Right atrium auricular region (tissue), 2 donors: ENCODE measurements at regions not wholly inside any gene's neighbourhood (a gene's known extent, or its start where the extent isn't known, plus 50 kb on each side); places are given as distances from the start of the nearest gene placed in this dataset.

Experiments used
- DNase-seq: peaks from one replicate; pipeline ENCODE4 v3.0.0-alpha.2; 2019; ENCODE audit warnings: low spot score
- H3K27ac ChIP-seq, 2 donors: fragments of 200-600 bp; sonication (generic); 1 replicate in 1 of 2; 2 replicates in 1 of 2; pipeline ENCODE4 v1.5.1; 2016 to 2019
- H3K27me3 ChIP-seq, 2 donors: fragments of 200-600 bp; sonication (generic); one replicate each; pipeline versions ENCODE4 v1.5.1 to v1.6.0; 2017 to 2019
- H3K36me3 ChIP-seq: fragments of 200-600 bp; sonication (generic); one replicate; pipeline ENCODE4 v1.5.1; 2016
- H3K4me1 ChIP-seq, 2 donors: fragments of 200-600 bp; sonication (generic); one replicate each; pipeline versions ENCODE4 v1.5.1 to v1.6.0; 2017 to 2019
- H3K4me3 ChIP-seq, 2 donors: fragments of 200-600 bp; sonication (generic); 1 replicate in 1 of 2; 2 replicates in 1 of 2; pipeline ENCODE4 v1.5.1; 2017 to 2019; ENCODE audit warnings: mild to moderate bottlenecking in 1 of 2, moderate library complexity in 1 of 2
- H3K9me3 ChIP-seq, 2 donors: fragments of 200-600 bp; sonication (generic); one replicate each; pipeline ENCODE4 v1.5.1; 2019
- TF ChIP-seq, protein P1 (sequence below), 2 donors: fragments of 200-600 bp; sonication (generic); IDR thresholded peaks; one replicate each; pipeline ENCODE4 v1.5.1; 2019; ENCODE audit warnings: antibody characterized with exemption in 2 of 2

- H3K27me3 ChIP-seq, result no peaks in the 10 kb centered on the region
- H3K36me3 ChIP-seq, result no peaks in the 10 kb centered on the region
- no peak overlapping the region for H3K4me3 ChIP-seq
- DNase-seq, result no peak
- H3K4me1 ChIP-seq, result no peaks in the 10 kb centered on the region
- no peak overlapping the region for H3K27ac ChIP-seq
- TF ChIP-seq, protein P1, sequence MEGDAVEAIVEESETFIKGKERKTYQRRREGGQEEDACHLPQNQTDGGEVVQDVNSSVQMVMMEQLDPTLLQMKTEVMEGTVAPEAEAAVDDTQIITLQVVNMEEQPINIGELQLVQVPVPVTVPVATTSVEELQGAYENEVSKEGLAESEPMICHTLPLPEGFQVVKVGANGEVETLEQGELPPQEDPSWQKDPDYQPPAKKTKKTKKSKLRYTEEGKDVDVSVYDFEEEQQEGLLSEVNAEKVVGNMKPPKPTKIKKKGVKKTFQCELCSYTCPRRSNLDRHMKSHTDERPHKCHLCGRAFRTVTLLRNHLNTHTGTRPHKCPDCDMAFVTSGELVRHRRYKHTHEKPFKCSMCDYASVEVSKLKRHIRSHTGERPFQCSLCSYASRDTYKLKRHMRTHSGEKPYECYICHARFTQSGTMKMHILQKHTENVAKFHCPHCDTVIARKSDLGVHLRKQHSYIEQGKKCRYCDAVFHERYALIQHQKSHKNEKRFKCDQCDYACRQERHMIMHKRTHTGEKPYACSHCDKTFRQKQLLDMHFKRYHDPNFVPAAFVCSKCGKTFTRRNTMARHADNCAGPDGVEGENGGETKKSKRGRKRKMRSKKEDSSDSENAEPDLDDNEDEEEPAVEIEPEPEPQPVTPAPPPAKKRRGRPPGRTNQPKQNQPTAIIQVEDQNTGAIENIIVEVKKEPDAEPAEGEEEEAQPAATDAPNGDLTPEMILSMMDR (IDR thresholded peaks at IDR 0.05), result no peak
- no peaks in the 10 kb centered on the region for H3K9me3 ChIP-seq
These were observed 646.6 kb upstream of the HS3ST5 start for GRCh38 chr6:114989279-114989964.

DNA sequence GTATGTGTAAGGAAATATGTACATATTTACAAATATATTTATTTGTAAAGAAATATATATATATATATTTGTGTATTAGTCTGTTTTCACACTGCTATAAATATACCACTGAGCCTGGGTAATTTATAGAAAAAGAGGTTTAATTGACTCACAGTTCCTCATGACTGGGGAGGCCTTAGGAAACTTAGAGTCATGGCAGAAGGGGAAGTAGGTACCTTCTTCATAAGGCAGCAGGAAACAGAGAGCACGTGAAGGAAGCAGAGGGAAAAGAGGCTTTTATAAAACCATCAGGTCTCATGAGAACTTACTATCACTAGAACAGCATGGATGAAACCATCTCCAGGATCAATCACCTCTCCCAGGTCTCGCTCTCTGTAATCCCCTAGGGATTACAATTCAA, 644.5 kb upstream of the HS3ST5 start:
- Histone ChIP-seq H3K36me3 (no peaks in the 10 kb centered on the region), H3K9me3 (no peaks in the 10 kb centered on the region), H3K4me3 (no peak overlapping the region), H3K4me1 (no peaks in the 10 kb centered on the region), H3K27ac (no peak overlapping the region), H3K27me3 (no peaks in the 10 kb centered on the region)
- TF ChIP-seq, protein P1 (IDR thresholded peaks at IDR 0.05), result no peak
- DNase-seq, result no peak

GRCh38 chr6:114955363-114955762, 612.5 kb upstream of the HS3ST5 start:
- Histone ChIP-seq H3K27me3 (no peaks in the 10 kb centered on the region), H3K4me3 (no peak overlapping the region), H3K27ac (no peak overlapping the region), H3K4me1 (no peaks in the 10 kb centered on the region), H3K9me3 (no peaks in the 10 kb centered on the region), H3K36me3 (no peaks in the 10 kb centered on the region)
- TF ChIP-seq, protein P1 (IDR thresholded peaks at IDR 0.05), result no peak
- DNase-seq, result no peak

DNA sequence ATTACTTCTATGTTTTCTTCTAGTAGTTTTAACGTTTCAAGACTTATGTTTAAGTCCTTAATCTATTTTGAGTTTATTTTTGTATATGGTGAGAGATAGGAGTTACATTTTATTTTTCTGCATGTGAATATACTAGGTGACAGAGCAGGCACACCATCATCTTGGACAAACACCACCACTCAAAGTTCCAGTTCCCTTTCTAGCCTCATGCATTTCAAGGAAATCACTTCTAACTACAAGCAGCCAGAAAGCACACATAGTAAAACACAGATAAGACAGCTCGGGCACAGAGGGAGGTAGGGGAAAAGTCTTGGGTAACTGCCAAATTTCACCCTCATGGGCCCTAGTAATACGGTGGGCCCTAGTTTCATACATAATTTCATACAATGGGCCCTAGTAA, 609.4 kb upstream of the HS3ST5 start:
- H3K9me3 ChIP-seq, result no peaks in the 10 kb centered on the region
- DNase-seq, result no peak
- TF ChIP-seq, protein P1 (IDR thresholded peaks at IDR 0.05), result no peak
- no peaks in the 10 kb centered on the region for H3K4me1 ChIP-seq
- H3K27ac ChIP-seq, result no peak overlapping the region
- no peaks in the 10 kb centered on the region for H3K27me3 ChIP-seq
- H3K36me3 ChIP-seq, result no peaks in the 10 kb centered on the region
- no peak overlapping the region for H3K4me3 ChIP-seq

DNA sequence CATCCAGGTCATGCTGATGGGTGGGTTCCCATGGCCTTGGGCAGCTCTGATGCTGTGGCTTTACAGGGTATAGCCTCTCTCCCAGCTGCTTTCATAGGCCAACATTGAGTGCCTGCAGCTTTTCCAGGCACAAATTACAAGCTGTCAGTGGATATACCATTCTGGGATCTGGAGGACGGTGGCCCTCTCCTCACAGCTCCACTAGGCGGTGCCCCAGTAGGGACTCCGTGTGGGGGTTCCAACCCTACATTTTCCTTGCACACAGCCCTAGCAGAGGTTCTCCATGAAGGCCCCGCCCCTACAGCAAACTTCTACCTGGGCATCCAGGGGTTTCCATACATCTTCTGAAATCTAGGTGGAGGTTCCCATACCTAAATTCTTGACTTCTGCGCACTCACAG, 602.6 kb upstream of the HS3ST5 start:
- TF ChIP-seq, protein P1 (IDR thresholded peaks at IDR 0.05), result no peak
- no peak overlapping the region for H3K4me3 ChIP-seq
- no peaks in the 10 kb centered on the region for H3K36me3 ChIP-seq
- H3K27me3 ChIP-seq, result no peaks in the 10 kb centered on the region
- no peak for DNase-seq
- no peak overlapping the region for H3K27ac ChIP-seq
- no peaks in the 10 kb centered on the region for H3K9me3 ChIP-seq
- no peaks in the 10 kb centered on the region for H3K4me1 ChIP-seq

DNA sequence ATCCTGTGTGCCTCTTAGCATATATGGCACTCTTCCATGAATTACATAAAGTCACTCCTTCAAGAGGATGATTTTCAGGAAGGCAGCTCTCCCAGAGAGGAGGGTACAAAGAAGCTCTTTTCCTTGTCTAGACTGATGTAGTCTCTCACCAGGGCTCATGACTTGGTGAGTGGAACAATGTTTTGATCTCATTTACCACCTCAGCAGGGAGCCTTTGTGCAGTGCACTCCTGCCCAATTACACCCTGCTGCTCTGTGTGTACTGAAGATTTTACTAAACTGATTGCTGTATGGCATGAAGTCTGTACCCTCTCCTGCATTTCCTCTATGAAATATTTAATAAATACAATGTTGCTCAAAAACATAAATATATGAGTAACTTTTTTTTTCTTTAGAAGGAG, 598.3 kb upstream of the HS3ST5 start:
- no peak overlapping the region for H3K4me3 ChIP-seq
- no peak for DNase-seq
- TF ChIP-seq, protein P1 (IDR thresholded peaks at IDR 0.05), result no peak
- no peaks in the 10 kb centered on the region for H3K4me1 ChIP-seq
- H3K36me3 ChIP-seq, result no peaks in the 10 kb centered on the region
- H3K9me3 ChIP-seq, result no peaks in the 10 kb centered on the region
- no peak overlapping the region for H3K27ac ChIP-seq
- H3K27me3 ChIP-seq, result no peaks in the 10 kb centered on the region
